ENCODE measurements at regions not wholly inside any gene's neighbourhood (a gene's known extent, or its start where the extent isn't known, plus 50 kb on each side); places are given as distances from the start of the nearest gene placed in this dataset.

DNA sequence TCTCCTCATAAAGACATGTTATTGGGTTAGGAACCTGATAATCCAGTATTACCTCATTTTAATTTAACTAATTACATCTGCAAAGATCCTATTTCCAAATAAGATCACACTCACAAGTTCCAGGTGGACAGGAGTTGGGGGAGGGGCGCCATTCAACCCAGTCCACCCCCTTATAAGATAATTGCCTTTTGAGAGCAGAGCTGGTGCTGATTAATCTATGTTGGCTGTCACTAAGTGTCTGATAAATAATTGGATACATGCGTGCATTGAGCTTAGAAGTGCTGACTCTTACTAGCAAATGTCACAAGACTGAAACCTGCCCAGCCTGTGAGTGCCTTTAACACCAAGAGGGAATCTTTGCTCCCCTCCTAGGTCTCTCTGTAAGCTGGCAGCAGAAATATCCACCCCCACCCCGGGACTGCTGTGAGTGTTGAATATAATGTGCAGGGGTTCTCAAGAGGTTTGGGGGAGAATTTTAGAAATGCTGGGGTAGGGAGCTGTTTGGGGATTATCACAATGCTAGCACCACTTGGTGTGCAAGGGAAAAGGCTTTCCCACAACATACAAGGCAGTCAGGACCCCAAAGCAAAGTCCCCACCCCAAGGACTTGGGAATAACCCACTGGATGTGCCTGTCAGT lies 87.5 kb downstream of the ANKRD60 start:
- Histone ChIP-seq H3K4me3 (no peak overlapping the region), H3K27ac (peak overlapping the region in 7 of 21 experiments; percentile 5 to 59 (median 42))

DNA sequence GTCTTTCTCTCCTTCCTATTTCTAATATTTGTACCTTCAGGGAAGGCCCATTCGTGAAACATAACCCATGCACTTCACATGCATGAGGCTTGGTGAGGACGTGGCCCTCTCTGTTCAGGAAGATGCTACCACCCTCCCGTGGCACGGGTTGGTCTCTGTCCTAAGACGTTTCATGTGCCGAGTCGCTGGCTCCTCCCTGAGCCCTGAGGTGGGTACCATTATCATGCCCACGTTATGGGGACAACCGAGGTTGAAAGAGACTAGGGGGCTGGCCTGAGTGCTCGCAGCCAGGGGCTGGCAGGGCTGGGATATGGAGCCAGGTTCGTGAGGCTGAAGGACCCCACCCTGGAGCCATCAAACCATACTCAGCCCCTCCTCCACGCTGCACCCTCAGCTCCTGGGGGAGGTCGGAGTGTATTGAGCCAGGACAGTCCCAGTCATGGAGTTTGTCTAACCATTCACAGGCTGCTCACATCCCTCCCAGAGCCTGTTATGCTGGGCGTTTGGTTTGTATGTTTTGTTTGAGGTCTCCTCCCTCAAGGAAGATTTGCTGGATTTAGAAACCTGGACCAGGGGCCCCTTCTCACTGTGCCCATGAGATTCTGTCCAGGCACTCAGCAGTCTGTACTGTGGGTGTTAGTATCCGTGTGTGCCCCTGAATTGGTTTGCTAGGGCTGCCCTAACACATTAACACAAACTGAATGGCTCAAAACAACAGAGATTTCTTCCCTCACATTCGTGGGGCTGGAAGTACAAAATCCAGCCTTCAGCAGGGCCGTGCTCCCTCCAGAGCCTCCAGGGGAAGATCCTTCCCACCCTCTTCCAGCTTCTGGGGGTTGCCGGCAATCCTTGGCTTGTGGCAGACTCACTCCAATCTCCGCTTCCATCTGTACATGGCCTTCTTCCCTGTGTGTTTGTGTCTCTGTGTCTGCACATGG lies 88.3 kb downstream of the ANKRD60 start:
- Histone ChIP-seq H3K4me3 (no peak overlapping the region), H3K27ac (peak overlapping the region in 2 of 21 experiments; percentile 35 to 59)

DNA sequence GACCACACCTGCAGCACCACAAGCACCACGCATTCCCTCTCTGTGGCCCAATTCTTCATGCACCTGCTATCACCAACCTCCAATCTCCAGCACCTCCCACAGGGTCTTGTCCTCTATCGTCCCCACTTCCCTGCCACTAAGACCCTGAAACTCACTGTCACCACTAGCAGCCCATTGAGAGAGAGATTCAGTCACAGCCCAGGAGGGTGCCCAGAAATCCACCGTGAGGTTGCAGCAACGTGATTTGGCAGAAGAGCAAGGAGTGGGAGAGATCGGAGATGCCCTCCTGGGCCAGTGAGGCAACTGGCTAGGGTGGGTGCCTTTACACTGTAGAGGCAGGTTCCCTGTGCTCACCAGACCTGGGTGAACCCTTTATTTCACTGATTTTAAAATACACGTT lies 90.1 kb downstream of the ANKRD60 start:
- Histone ChIP-seq H3K27ac (no peak overlapping the region), H3K4me3 (no peak overlapping the region)

DNA sequence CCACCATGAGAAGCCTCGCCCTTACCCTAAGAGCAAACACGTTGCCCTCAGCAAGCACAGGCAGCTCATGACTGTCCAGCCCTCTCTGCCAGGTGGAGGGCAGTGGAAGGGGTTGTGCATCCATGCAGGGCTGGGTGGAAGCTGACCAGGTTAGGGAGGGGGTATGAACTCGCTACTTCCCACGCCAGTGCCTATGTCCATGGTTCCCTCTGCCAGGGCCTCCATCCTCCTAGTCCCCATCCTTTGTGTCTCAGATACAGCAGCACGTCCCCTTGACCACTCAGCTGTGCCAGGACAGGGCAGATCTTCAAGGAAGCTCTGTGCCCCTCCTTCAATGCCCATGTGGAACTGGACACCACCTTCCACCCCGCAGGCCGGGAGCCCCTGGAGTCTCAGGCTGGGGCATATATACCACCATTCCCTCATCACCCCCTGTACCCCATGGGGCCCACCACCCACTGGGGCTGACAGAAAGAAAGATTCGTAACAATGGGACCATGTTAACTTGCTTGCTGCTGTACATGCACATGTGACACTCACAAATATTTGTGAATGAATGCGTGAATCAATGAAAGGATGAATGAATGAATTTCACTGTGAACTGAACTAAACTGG lies 90.7 kb downstream of the ANKRD60 start:
- H3K27ac ChIP-seq = no peak overlapping the region
- H3K4me3 ChIP-seq = no peak overlapping the region

GRCh38 chr20:58137236-58137635 lies 91.2 kb downstream of the ANKRD60 start:
- peak overlapping the region in 1 of 21 experiments; percentile 29 for H3K27ac ChIP-seq
- no peak overlapping the region for H3K4me3 ChIP-seq

GRCh38 chr20:58136149-58136484 lies 92.3 kb downstream of the ANKRD60 start:
- Histone ChIP-seq H3K27ac (peak overlapping the region in 2 of 21 experiments; percentile 42 to 51), H3K4me3 (no peak overlapping the region)

DNA sequence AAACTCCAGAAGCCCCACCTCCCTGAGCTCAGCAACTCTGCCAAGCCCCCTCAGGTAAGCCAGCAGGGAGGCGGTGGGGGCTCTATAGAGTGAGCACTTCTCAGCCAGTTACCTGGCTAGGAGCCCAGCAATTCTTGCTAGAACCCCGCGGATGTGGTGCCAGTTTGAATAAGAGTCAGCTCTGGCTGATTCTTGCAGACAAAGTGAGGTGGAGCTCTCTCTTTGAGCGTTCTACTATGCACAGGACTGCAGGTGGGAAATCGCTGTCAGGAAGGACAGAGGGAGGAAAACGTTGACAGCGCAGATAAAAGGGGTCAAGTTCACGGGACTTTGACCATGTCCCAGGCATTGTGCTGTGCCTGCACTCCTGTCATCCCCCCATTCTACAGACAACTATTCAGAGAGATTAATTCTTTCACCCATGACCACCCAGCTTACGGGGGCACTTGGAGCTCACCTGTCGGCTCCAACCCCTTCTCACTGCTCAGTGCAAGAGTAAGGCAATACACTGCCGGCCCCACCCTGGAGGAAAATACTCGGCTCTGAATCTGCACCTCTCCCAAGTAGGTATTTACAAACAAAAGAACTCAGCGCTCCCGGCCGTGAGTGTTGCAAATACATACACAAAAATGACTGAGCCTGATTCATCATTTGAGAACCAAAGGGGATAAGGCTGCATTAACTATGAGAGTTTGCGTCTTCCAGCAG lies 92.9 kb downstream of the ANKRD60 start:
- Histone ChIP-seq H3K27ac (peak overlapping the region in 5 of 21 experiments; percentile 9 to 51 (median 42)), H3K4me3 (no peak overlapping the region)

GRCh38 chr20:58133020-58133808 lies 95.2 kb downstream of the ANKRD60 start:
- H3K27ac ChIP-seq = peak overlapping the region in 5 of 21 experiments; percentile 3 to 72 (median 50)
- no peak overlapping the region for H3K4me3 ChIP-seq

GRCh38 chr20:58131551-58132142 lies 96.8 kb downstream of the ANKRD60 start:
- peak overlapping the region in 12 of 21 experiments; percentile 6 to 72 (median 52) for H3K27ac ChIP-seq
- no peak overlapping the region for H3K4me3 ChIP-seq

DNA sequence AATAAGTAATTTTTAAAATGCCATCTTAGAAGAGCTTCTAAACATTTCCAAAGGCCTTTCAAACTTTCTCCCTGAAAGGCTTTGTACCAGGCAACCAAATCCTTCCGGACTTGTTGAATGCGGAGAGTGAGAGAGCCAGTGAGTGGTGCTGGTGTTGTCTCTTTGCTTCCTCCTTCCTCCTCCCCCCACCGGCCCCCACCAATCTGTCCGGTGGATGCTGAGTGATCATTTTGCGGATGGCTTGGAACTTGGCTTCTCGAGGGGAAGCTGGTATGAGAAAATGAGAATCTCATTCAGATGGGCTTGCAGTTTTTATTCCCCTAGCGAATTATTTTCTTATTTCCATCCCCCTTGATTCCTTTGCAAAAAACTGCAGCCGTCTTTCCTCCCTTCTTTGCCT lies 97.3 kb downstream of the ANKRD60 start:
- no peak overlapping the region for H3K4me3 ChIP-seq
- peak overlapping the region in 14 of 21 experiments; percentile 6 to 72 (median 52) for H3K27ac ChIP-seq

DNA sequence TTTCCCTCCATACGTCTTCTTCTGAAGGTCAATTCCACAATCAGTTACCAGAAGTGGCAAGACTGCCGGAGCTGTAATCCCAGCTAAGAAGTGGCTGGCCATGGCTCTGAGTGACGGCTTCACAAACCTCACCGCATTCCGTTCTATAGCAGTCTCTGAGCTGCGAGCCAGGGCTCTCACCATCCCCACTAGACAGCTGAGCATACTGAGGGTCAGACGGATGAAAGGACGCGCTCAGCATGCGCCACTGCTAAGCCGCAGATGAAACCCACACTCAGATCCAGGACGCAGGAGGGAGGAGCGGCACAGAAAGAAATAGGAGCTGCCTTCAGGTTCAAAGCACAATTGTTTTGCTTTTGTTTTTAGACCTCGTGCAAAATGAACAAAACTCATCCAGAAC lies 97.9 kb downstream of the ANKRD60 start:
- Histone ChIP-seq H3K4me3 (no peak overlapping the region), H3K27ac (peak overlapping the region in 13 of 21 experiments; percentile 6 to 72 (median 52))

DNA sequence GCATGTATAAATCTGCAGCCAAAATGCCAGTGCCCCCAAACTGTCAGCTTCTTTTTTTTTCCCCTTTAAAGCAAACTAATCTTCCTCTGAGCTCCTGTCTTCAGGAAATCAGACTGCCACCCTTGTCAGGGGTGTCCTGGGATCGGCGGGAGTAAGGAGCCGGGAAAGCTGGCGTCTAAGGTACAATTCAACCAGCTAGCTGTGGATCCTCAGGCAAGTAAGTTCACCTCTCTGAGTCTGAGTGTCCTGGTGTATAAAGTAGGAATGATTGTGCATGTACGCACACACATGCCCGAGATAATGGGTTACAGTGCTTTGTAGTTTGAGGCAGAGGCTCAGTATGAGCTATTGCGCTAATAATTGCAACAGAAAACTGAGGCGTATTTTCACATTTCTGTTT lies 98.3 kb downstream of the ANKRD60 start:
- Histone ChIP-seq H3K27ac (peak overlapping the region in 10 of 21 experiments; percentile 15 to 72 (median 55)), H3K4me3 (no peak overlapping the region)

DNA sequence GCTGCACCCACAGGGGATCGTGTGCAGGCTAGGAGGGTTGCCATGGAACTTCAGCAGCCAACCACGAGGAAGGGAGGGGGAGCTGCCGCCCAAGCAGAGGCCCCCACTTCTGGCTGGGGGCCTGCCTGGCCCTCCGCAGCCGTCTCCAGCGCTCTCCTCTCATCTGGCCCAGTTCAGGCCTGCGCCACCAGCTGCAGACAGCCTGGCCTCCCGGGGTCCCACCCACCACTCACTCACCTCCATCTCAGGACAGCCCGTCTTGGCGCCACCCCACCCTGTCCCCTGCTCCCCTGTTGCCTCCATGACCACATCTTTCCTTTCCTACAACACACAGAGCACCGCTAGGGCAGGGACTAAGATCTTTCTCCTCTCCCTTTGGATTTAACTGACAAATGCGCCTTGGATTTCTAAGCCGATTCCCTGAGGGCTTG lies 98.7 kb downstream of the ANKRD60 start:
- peak overlapping the region in 10 of 21 experiments; percentile 23 to 72 (median 54) for H3K27ac ChIP-seq
- H3K4me3 ChIP-seq = no peak overlapping the region

DNA sequence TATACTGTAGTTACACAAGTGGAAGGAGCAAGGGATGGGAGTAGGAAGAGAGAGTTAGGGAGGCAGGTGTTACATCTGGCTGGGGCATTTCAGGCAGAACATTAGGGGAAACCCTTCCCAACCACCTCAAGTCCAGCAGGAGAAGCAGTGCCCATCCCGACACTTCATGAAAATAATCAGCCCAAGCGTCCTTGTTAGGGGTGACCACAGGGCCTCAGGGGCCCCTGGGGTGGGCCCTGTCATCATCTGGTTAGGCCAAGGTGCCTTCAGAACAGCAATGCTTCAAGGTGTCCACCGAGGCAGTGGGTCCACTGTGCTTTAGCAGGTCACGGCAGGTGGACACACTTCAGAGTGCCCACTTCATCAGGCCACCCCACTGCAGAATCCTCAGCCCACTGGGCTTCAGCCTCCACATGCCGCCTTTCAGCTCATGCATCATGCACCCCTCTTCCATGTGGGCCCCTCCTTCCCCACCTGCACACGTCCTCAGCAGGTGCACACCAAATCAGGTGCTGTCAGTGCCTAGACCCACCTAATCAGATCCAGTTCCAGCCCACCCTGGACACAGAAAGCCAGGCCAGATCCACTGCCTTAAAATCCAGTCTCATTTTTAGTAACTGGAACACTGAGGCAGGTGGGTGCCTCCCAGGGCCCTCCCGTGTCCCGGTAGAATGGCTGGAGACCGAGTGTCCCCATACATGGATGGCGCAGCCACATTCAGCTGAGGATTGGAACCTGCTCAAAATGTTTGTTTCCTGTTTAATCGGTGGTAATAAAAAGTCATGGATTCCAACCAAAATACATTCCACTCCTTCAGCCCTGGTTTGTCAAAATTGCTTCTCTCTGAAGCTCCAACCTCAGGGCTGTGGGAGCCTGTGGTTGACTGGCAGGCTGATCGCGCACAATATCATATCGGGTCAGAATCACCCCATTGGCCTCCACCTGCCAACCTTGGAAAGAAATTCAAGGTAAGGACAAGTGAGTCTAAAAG lies 99.5 kb downstream of the ANKRD60 start:
- Histone ChIP-seq H3K4me3 (no peak overlapping the region), H3K27ac (peak overlapping the region in 5 of 21 experiments; percentile 29 to 72 (median 56))

DNA sequence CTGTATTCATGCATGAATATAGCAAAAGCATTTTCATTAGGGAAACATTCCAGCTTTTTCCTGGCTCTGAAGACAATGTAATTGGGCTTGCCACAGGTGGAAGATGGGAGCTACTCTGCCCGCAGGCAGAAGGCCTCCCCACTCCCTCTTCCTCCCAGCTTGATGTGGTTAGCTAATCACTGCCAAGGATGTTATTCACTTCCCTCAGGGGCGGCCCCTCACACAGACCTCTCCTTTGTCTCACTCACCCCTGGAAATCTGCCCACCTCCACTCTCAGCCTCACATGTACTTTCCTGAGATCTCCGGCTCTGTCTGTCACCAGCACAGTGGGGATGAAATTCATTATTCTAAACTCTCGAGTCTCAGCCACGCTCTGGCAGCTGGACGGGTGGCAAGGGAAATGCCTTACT lies 100.7 kb downstream of the ANKRD60 start:
- H3K4me3 ChIP-seq = no peak overlapping the region
- no peak overlapping the region for H3K27ac ChIP-seq

DNA sequence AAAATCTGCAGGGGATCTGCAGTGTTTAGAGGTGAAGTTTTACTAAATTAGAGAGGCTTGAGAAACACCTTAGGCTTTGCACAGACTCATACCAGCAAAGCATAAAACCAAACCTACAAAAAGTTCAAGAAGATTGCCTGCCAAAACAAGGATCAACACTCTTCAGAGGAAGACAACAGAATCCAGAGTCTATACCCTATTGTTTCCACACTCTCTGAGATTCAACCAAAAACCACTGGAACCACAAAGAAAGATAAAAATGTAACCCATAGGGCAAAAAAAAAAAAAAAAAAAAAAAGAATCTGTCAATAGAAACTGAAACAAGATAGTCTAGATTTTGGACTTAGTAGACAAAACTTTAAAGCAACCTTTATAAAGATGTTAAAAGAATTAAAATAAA lies 102.7 kb downstream of the ANKRD60 start:
- H3K27ac ChIP-seq = no peak overlapping the region
- H3K4me3 ChIP-seq = no peak overlapping the region

DNA sequence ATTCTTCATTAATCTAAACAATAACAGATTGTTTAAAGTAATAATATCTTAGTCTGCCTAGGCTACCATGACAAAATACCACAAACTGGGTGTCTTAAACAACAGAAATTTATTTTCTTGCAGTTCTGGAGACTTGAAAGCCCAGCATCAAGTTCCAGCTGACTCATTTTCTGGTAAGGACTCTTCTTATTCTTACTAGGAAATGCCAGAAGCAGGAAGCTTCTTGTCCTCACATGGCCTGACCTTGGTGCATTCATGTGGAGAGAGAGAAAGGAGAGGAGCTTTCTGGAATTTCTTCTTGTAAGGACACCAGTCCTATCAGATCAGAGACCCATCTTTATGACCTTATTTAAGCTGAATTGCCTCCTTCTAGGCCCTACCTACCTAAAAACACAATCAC lies 110.5 kb downstream of the ANKRD60 start:
- H3K27ac ChIP-seq = no peak overlapping the region

More for the DNA sequence above, 110.5 kb downstream of the ANKRD60 start:
- no peak overlapping the region for H3K4me3 ChIP-seq
